GM12878 (cell line): ENCODE measurements at regions not wholly inside any gene's neighbourhood (a gene's known extent, or its start where the extent isn't known, plus 50 kb on each side); places are given as distances from the start of the nearest gene placed in this dataset.

Experiments used
- ATAC-seq: fragments of 200-7000 bp; cut with Tn5 transposase; 3 replicates; pipeline ENCODE4 v1.9.1; 2020; ENCODE audit warnings: mild to moderate bottlenecking, moderate library complexity
- BruUV-seq: library from RNA; stranded (reverse); fragments of 400-500 nt; replicated peaks from 2 replicates; lab custom pipeline; 2021; lab: Mats Ljungman, UMichigan
- CTCF ChIA-PET: fragments of 300-600 bp; sonication (Branson Sonifier 250); formaldehyde crosslinking; extraction: SDS; loops from one replicate; lab custom pipeline; 2021; ENCODE audit warnings: inconsistent platforms; lab: Yijun Ruan, JAX
- POLR2A ChIA-PET: fragments of 350-600 bp; formaldehyde crosslinking; extraction: SDS; loops from one replicate; lab custom pipeline; 2021; ENCODE audit warnings: inconsistent platforms; lab: Charles Lee
- RAD21 ChIA-PET: fragments of 300-600 bp; sonication (Branson Sonifier 250); formaldehyde crosslinking; loops from one replicate; lab custom pipeline; 2023; ENCODE audit warnings: antibody characterized with exemption; ENCODE audit not compliant: unreplicated experiment; lab: Charles Lee
- SMC1A ChIA-PET: fragments of 300-600 bp; sonication (Branson Sonifier 250); formaldehyde crosslinking; loops from one replicate; lab custom pipeline; 2023; ENCODE audit not compliant: unreplicated experiment, uncharacterized antibody; lab: Charles Lee
- DNase-seq: peaks from one replicate; pipeline ENCODE4 v3.0.0-alpha.2; 2011; ENCODE audit warnings: low read depth, low spot score
- FAIRE-seq: peaks from 3 replicates; lab custom pipeline; 2011; peaks lifted over from hg19 to GRCh38; lab: Jason Lieb, UNC
- H2AFZ ChIP-seq: 2 replicates; pipeline ENCODE4 v1.6.0; 2011; ENCODE audit warnings: low read depth, low read length, control low read depth; ENCODE audit not compliant: control insufficient read depth
- H3K27ac ChIP-seq: 2 replicates; pipeline ENCODE4 v1.5.1; 2011; ENCODE audit warnings: control low read depth; ENCODE audit not compliant: control insufficient read depth, insufficient read depth
- H3K27me3 ChIP-seq, 2 experiments: replicated peaks in 1 of 2; 2 replicates each; pipeline versions ENCODE4 v1.6.0 to v1.6.1; 2011; ENCODE audit warnings: low read length in 1 of 2; ENCODE audit not compliant: control insufficient read depth in 2 of 2, insufficient read depth in 2 of 2
- H3K36me3 ChIP-seq, 2 experiments: 2 replicates each; pipeline ENCODE4 v1.5.1; 2011; ENCODE audit warnings: low read length in 1 of 2; ENCODE audit not compliant: control insufficient read depth in 2 of 2, insufficient read depth in 2 of 2
- H3K4me1 ChIP-seq: 2 replicates; pipeline ENCODE4 v1.6.1; 2011; ENCODE audit warnings: mild to moderate bottlenecking, low read length, moderate library complexity, mixed read lengths; ENCODE audit not compliant: control insufficient read depth, insufficient read depth
- H3K4me2 ChIP-seq: 2 replicates; pipeline ENCODE4 v1.6.0; 2011; ENCODE audit warnings: control low read depth; ENCODE audit not compliant: control insufficient read depth, insufficient read depth
- H3K4me3 ChIP-seq: fragments of 200-600 bp; sonication (generic); 2 replicates; pipeline ENCODE4 v1.5.1; 2016
- H3K79me2 ChIP-seq: 2 replicates; pipeline ENCODE4 v1.6.0; 2011; ENCODE audit warnings: low read length; ENCODE audit not compliant: control insufficient read depth, insufficient read depth
- H3K9ac ChIP-seq: 2 replicates; pipeline ENCODE4 v1.8.0; 2011; ENCODE audit warnings: low read length, control low read depth, mixed read lengths; ENCODE audit not compliant: control insufficient read depth, insufficient read depth
- H3K9me3 ChIP-seq: replicated peaks from 3 replicates; pipeline ENCODE4 v1.5.1; 2011; ENCODE audit warnings: mild to moderate bottlenecking, low read length; ENCODE audit not compliant: control insufficient read depth, insufficient read depth
- H4K20me1 ChIP-seq: 2 replicates; pipeline ENCODE4 v1.6.0; 2011; ENCODE audit not compliant: control insufficient read depth, insufficient read depth
- MEF2B ChIP-seq: fragments of 450-650 bp; IDR thresholded peaks from 2 replicates; pipeline ENCODE4 v1.6.1; 2018; ENCODE audit warnings: mild to moderate bottlenecking, moderate library complexity; ENCODE audit not compliant: partially characterized antibody, poor library complexity, severe bottlenecking
- MTA2 ChIP-seq: fragments of 450-650 bp; IDR thresholded peaks from 2 replicates; pipeline ENCODE4 v1.6.1; 2016; ENCODE audit warnings: low read depth, mild to moderate bottlenecking, moderate library complexity
- MYC ChIP-seq: IDR thresholded peaks from 2 replicates; pipeline ENCODE4 v1.6.1; 2011; ENCODE audit warnings: mild to moderate bottlenecking, low read length, moderate library complexity, inconsistent platforms; ENCODE audit not compliant: insufficient read depth, insufficient replicate concordance, insufficient read length, severe bottlenecking
- NKRF ChIP-seq: fragments of 450-650 bp; conservative IDR thresholded peaks from 2 replicates; pipeline ENCODE4 v1.6.1; 2017; ENCODE audit warnings: mild to moderate bottlenecking, moderate library complexity
- SRF ChIP-seq, 2 experiments: IDR thresholded peaks; 2 replicates each; pipeline ENCODE4 v1.6.1; 2011; ENCODE audit warnings: low read depth in 2 of 2, low read length in 2 of 2, mild to moderate bottlenecking in 1 of 2, moderate library complexity in 1 of 2
- TCF12 ChIP-seq: IDR thresholded peaks from 2 replicates; pipeline ENCODE4 v1.6.1; 2011; ENCODE audit warnings: low read depth, mild to moderate bottlenecking, low read length
- WGBS: methylation state at CpG from one replicate; pipeline ENCODE4 v1.1.6; 2016; ENCODE audit warnings: low lambda C conversion rate; ENCODE audit not compliant: insufficient replicate concordance, insufficient coverage; ENCODE audit errors: missing lambda C conversion rate; 5-methylcytosine and 5-hydroxymethylcytosine counted together
- in situ Hi-C: fragments of 300-500 bp; cut with MboI; formaldehyde crosslinking; loops from 9 replicates; pipeline ENCODE4 v1.14.3; 2018; ENCODE audit warnings: mixed read lengths
- intact Hi-C: fragments of 100-400 bp; cut with micrococcal nuclease; formaldehyde crosslinking; loops from one replicate; pipeline ENCODE4 v1.14.2; 2022; ENCODE audit not compliant: unreplicated experiment

- WGBS, result 26% methylated on average over 3 of the region's 3 CpGs
- Histone ChIP-seq H3K36me3 (no peaks in the 10 kb centered on the region), H3K9ac (no peak overlapping the region), H3K27ac (no peak overlapping the region), H3K4me1 (no peaks in the 10 kb centered on the region), H3K4me2 (no peak overlapping the region), H3K4me3 (no peak overlapping the region), H3K79me2 (no peaks in the 10 kb centered on the region), H3K9me3 (no peaks in the 10 kb centered on the region), H4K20me1 (no peaks in the 10 kb centered on the region), H3K27me3 (no peaks in the 10 kb centered on the region), H2AFZ (no peak overlapping the region)
- CTCF ChIA-PET, result interaction anchor here (0.6 to 2.1 kb wide), 3 partner anchors 17 to 100 kb away, joined by 3 to 6 read pairs (median 4); no protein-coding TSS in a partner anchor
- RAD21 ChIA-PET, result no interaction called here
- FAIRE-seq, result no peak
- no TSS peak for BruUV-seq
- DNase-seq, result no peak
- POLR2A ChIA-PET, result no interaction called here
- ATAC-seq, result no peak
- SMC1A ChIA-PET, result no interaction called here
- in situ Hi-C loops, result no loop called here
- intact Hi-C loops, result no loop called here
- TF ChIP-seq MTA2 (no peak), NKRF (no peak), MEF2B (no peak), SRF (IDR thresholded peaks at IDR 0.05; ENCODE audit: low read depth in 2 of 2, low read length in 2 of 2) (no peak), TCF12 (no peak), MYC (no peak)
Observed at GRCh38 chr2:20125616-20126015, 74.2 kb upstream of the LAPTM4A start.
